PC-3 (cell line): ENCODE measurements at regions not wholly inside any gene's neighbourhood (a gene's known extent, or its start where the extent isn't known, plus 50 kb on each side); places are given as distances from the start of the nearest gene placed in this dataset.

Experiments used
- ATAC-seq: fragments of 200-7000 bp; cut with Tn5 transposase; 2 replicates; pipeline ENCODE4 v1.9.1; 2020; ENCODE audit warnings: mild to moderate bottlenecking, moderate library complexity
- BruUV-seq: library from RNA; stranded (reverse); fragments of 400-500 nt; replicated peaks from 2 replicates; lab custom pipeline; 2021; lab: Mats Ljungman, UMichigan
- CTCF ChIA-PET: fragments of 300-600 bp; sonication (Branson Sonifier 250); formaldehyde crosslinking; loops from one replicate; lab custom pipeline; 2022; ENCODE audit warnings: antibody characterized with exemption; lab: Charles Lee
- POLR2A ChIA-PET: fragments of 300-600 bp; sonication (Branson Sonifier 250); formaldehyde crosslinking; loops from one replicate; lab custom pipeline; 2022; ENCODE audit warnings: antibody characterized with exemption; ENCODE audit not compliant: unreplicated experiment; lab: Charles Lee
- DNase-seq: peaks from one replicate; pipeline ENCODE4 v3.0.0-alpha.2; 2015
- H2AFZ ChIP-seq: fragments of 300-600 bp; sonication (generic); 2 replicates; pipeline ENCODE4 v1.6.0; 2016; ENCODE audit warnings: antibody characterized with exemption, low read length
- H3F3A ChIP-seq: fragments of 300-600 bp; sonication (generic); one replicate; pipeline ENCODE4 v1.6.0; 2017; ENCODE audit warnings: antibody characterized with exemption, low read length, control low read depth, mild to moderate bottlenecking; ENCODE audit not compliant: unreplicated experiment
- H3K27ac ChIP-seq: fragments of 300-600 bp; sonication (generic); 2 replicates; pipeline ENCODE4 v1.5.1; 2016; ENCODE audit warnings: mild to moderate bottlenecking, low read length
- H3K27me3 ChIP-seq: fragments of 300-600 bp; sonication (generic); 2 replicates; pipeline ENCODE4 v1.6.1; 2016; ENCODE audit warnings: low read length, mixed read lengths
- H3K36me3 ChIP-seq: fragments of 300-600 bp; sonication (generic); 2 replicates; pipeline ENCODE4 v1.6.1; 2016; ENCODE audit warnings: low read depth, mixed run types, low read length, mixed read lengths
- H3K4me1 ChIP-seq: fragments of 300-600 bp; sonication (generic); 2 replicates; pipeline ENCODE4 v1.5.1; 2016; ENCODE audit warnings: low read length; ENCODE audit not compliant: insufficient read depth
- H3K4me2 ChIP-seq: fragments of 300-600 bp; sonication (generic); 2 replicates; pipeline ENCODE4 v1.6.0; 2016; ENCODE audit warnings: low read length
- H3K4me3 ChIP-seq: fragments of 300-600 bp; sonication (generic); 2 replicates; pipeline ENCODE4 v1.5.1; 2016; ENCODE audit warnings: mild to moderate bottlenecking, low read length, mixed read lengths
- H3K79me2 ChIP-seq: fragments of 300-600 bp; sonication (generic); 2 replicates; pipeline ENCODE4 v1.6.1; 2017; ENCODE audit warnings: low read length, mixed read lengths
- H3K9ac ChIP-seq: fragments of 300-600 bp; sonication (generic); 2 replicates; pipeline ENCODE4 v1.6.0; 2016; ENCODE audit warnings: mild to moderate bottlenecking, low read length
- H3K9me2 ChIP-seq: fragments of 300-600 bp; sonication (generic); replicated peaks from 2 replicates; pipeline ENCODE4 v1.6.1; 2016; ENCODE audit warnings: mixed run types, low read length, mixed read lengths
- H3K9me3 ChIP-seq: fragments of 300-600 bp; sonication (generic); 2 replicates; pipeline ENCODE4 v1.6.1; 2016; ENCODE audit warnings: low read length, mixed read lengths
- H4K20me1 ChIP-seq: fragments of 300-600 bp; sonication (generic); 2 replicates; pipeline ENCODE4 v1.6.1; 2016; ENCODE audit warnings: low read length, mixed read lengths
- CTCF ChIP-seq: fragments of 300-600 bp; sonication (generic); conservative IDR thresholded peaks from 2 replicates; pipeline ENCODE4 v1.5.1; 2017; ENCODE audit warnings: antibody characterized with exemption, low read depth, mild to moderate bottlenecking, low read length
- EZH2 ChIP-seq: fragments of 300-600 bp; sonication (generic); IDR thresholded peaks from one replicate; pipeline ENCODE4 v1.6.1; 2017; ENCODE audit warnings: antibody characterized with exemption, mild to moderate bottlenecking, low read length; ENCODE audit not compliant: unreplicated experiment
- EZH2phosphoT487 ChIP-seq: fragments of 300-600 bp; sonication (generic); IDR thresholded peaks from 2 replicates; pipeline ENCODE4 v1.6.1; 2018; ENCODE audit warnings: mild to moderate bottlenecking, antibody characterized with exemption, low read length, borderline replicate concordance
- intact Hi-C: fragments of 100-400 bp; cut with micrococcal nuclease; formaldehyde crosslinking; loops from 2 replicates; pipeline ENCODE4 v1.9.0; 2023

DNA sequence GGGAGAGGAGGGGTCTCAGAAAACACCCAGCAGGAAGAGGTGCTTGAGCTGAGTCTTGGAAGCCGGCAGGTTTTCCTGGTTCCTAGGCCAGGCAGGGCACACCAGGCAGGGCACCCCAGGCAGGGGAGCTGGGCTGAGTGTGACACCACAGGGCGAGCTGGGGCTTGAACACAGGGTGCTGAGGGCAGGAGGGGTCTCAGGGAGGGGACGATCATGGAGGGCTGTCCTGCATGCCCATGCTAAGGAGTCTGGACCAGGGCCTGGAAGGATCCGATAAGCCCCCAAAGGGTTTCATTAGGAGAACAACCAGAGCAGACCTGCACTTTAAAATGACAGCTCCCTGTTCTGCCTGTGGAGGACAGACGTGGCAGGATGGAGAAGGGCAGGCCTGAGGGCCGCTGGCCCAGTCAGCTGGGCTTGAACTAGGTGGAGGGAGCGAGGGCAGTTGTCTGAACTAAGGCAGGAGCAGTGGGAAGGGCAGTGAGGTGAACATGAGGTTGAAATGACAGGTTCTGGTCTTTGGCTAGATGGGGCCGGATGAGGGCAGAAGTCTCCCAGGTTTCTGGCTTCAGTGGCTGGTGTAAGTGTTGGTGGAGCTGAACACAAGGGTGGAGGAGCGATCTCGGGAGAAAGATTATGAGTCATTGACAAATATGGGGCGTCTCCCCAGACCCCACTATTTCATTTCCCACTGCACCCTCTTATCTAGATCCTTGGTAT, 171.0 kb upstream of the PZP start:
- Histone ChIP-seq H3K27ac (no peak overlapping the region), H3K27me3 (peaks cover 32% of the 10 kb centered on the region), H2AFZ (no peak overlapping the region), H4K20me1 (no peaks in the 10 kb centered on the region), H3K9ac (no peak overlapping the region), H3K36me3 (no peaks in the 10 kb centered on the region), H3F3A (no peaks in the 10 kb centered on the region), H3K4me3 (no peak overlapping the region), H3K4me1 (no peaks in the 10 kb centered on the region), H3K79me2 (no peaks in the 10 kb centered on the region), H3K9me3 (no peaks in the 10 kb centered on the region), H3K9me2 (no peaks in the 10 kb centered on the region), H3K4me2 (no peak overlapping the region)
- no TSS peak for BruUV-seq
- no peak for TF ChIP-seq EZH2phosphoT487
- no peak for TF ChIP-seq CTCF
- no peak for TF ChIP-seq EZH2
- no peak for DNase-seq
- POLR2A ChIA-PET: no interaction called here
- CTCF ChIA-PET: no interaction called here
- no peak for ATAC-seq
- intact Hi-C loops: no loop called here

DNA sequence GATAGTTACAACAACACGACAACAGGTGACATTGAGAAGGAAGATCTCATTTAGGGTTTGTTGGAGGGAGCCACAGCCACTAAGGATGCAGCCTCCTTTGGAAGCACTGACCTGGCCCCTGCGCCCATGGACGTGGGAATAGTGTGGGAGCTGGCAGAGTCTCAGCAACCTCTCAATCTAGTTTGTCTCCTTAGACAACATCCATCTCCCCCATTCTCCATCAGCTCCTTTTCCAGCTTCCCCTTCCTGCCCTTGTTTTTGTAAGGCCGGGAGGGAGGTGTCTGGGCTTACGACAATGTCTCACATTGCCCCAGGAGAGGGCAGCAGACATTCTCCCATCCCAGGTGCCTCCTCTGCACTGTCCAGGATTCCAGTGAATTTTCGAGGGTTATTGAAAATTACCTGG, 170.2 kb upstream of the PZP start:
- intact Hi-C loops: no loop called here
- Histone ChIP-seq H3K79me2 (no peaks in the 10 kb centered on the region), H3K27me3 (peaks cover 36% of the 10 kb centered on the region), H3K4me1 (no peaks in the 10 kb centered on the region), H3K4me2 (no peak overlapping the region), H3K4me3 (no peak overlapping the region), H3K9ac (no peak overlapping the region), H3K36me3 (no peaks in the 10 kb centered on the region), H3F3A (no peaks in the 10 kb centered on the region), H3K9me2 (no peaks in the 10 kb centered on the region), H2AFZ (no peak overlapping the region), H3K27ac (no peak overlapping the region), H3K9me3 (no peaks in the 10 kb centered on the region), H4K20me1 (no peaks in the 10 kb centered on the region)
- ChIA-PET CTCF (no interaction called here), POLR2A (no interaction called here)
- no TSS peak for BruUV-seq
- peak; percentile 83 for ATAC-seq
- DNase-seq: peak; percentile 38
- TF ChIP-seq EZH2phosphoT487 (no peak), EZH2 (no peak), CTCF (peak; percentile 55)

DNA sequence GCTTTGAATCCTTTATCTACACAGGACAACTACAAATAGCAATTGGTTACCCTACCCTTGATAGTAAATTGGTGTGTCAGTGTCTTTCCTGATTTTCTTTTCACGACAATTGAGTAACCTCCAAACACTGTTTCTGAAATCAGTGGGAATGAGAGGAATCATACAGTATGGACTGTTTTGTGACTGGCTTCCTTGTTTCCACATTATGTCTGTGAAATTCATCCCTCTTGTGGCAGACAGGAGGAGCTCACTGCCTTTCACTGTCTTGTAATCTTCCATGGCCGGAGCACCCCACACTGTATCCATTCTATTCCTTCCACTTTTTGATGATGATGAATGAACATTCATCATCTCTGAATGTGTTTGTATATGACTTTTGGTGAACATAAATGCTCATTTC, 164.0 kb upstream of the PZP start:
- no peak overlapping the region for H3K4me3 ChIP-seq
- H3K9ac ChIP-seq: no peak overlapping the region
- no peaks in the 10 kb centered on the region for H4K20me1 ChIP-seq
- no peaks in the 10 kb centered on the region for H3F3A ChIP-seq
- no TSS peak for BruUV-seq
- H3K27ac ChIP-seq: no peak overlapping the region
- H3K4me2 ChIP-seq: no peak overlapping the region
- ChIA-PET POLR2A (no interaction called here), CTCF (no interaction called here)
- no peaks in the 10 kb centered on the region for H3K9me3 ChIP-seq
- no peaks in the 10 kb centered on the region for H3K79me2 ChIP-seq
- H2AFZ ChIP-seq: no peak overlapping the region
- intact Hi-C loops: no loop called here
- H3K36me3 ChIP-seq: no peaks in the 10 kb centered on the region
- H3K27me3 ChIP-seq: peaks cover 51% of the 10 kb centered on the region
- ATAC-seq (no peak; the same call in 1 of the 2 replicates), DNase-seq (peak; percentile 18)
- H3K4me1 ChIP-seq: no peaks in the 10 kb centered on the region
- TF ChIP-seq EZH2: no peak
- TF ChIP-seq CTCF: peak; percentile 38
- TF ChIP-seq EZH2phosphoT487: no peak
- H3K9me2 ChIP-seq: no peaks in the 10 kb centered on the region
